ENCODE measurements at regions not wholly inside any gene's neighbourhood (a gene's known extent, or its start where the extent isn't known, plus 50 kb on each side); places are given as distances from the start of the nearest gene placed in this dataset.

GRCh38 chr10:124238367-124238766 lies 145.0 kb upstream of the CHST15 start:
- intact Hi-C loops (cut with micrococcal nuclease; ENCODE audit: unreplicated experiment) = no loop called here
- H3K36me3 ChIP-seq (ENCODE audit: control insufficient read depth, insufficient read depth, low read length) = no peaks in the 10 kb centered on the region
- no TSS peak for BruUV-seq (replicated peaks)
- H3K27me3 ChIP-seq (replicated peaks; ENCODE audit: control insufficient read depth, insufficient read depth, low read length) = no peaks in the 10 kb centered on the region
- no peak overlapping the region for H3K4me3 ChIP-seq (ENCODE audit: low read depth, low read length)
- ChIA-PET CTCF (no interaction called here), POLR2A (no interaction called here)
- DNase-seq = peak in 1 of 2 experiments; percentile 18
- Mint-ChIP-seq H3K27ac (ENCODE audit: unreplicated experiment) (no peak overlapping the region), H3K36me3 (ENCODE audit: insufficient read depth, unreplicated experiment) (no peaks in the 10 kb centered on the region), H3K9me3 (ENCODE audit: unreplicated experiment) (no peaks in the 10 kb centered on the region), H3K4me1 (ENCODE audit: low read depth, unreplicated experiment) (no peaks in the 10 kb centered on the region), H3K27me3 (ENCODE audit: insufficient read depth, unreplicated experiment) (peaks cover 13% of the 10 kb centered on the region), H3K4me3 (ENCODE audit: unreplicated experiment) (no peak overlapping the region)
- H3K9me3 ChIP-seq = no peaks in the 10 kb centered on the region
- no peak for TF ChIP-seq CTCF (IDR thresholded peaks at IDR 0.05; ENCODE audit: insufficient read depth in 1 of 2, low read depth in 1 of 2, low read length in 1 of 2, severe bottlenecking in 1 of 2, unreplicated experiment in 1 of 2)
- no peaks in the 10 kb centered on the region for H3K4me1 ChIP-seq

- Histone ChIP-seq H3K9me3 (no peaks in the 10 kb centered on the region), H3K36me3 (ENCODE audit: control insufficient read depth, insufficient read depth, low read length) (no peaks in the 10 kb centered on the region), H3K4me3 (ENCODE audit: low read depth, low read length) (no peak overlapping the region), H3K4me1 (no peaks in the 10 kb centered on the region), H3K27me3 (replicated peaks; ENCODE audit: control insufficient read depth, insufficient read depth, low read length) (no peaks in the 10 kb centered on the region)
- no TSS peak for BruUV-seq (replicated peaks)
- intact Hi-C loops (cut with micrococcal nuclease; ENCODE audit: unreplicated experiment) = no loop called here
- H3K27ac Mint-ChIP-seq (ENCODE audit: unreplicated experiment) = no peak overlapping the region
- H3K4me3 Mint-ChIP-seq (ENCODE audit: unreplicated experiment) = no peak overlapping the region
- no peaks in the 10 kb centered on the region for H3K36me3 Mint-ChIP-seq (ENCODE audit: insufficient read depth, unreplicated experiment)
- H3K4me1 Mint-ChIP-seq (ENCODE audit: low read depth, unreplicated experiment) = no peaks in the 10 kb centered on the region
- DNase-seq = no peak
- ChIA-PET POLR2A (no interaction called here), CTCF (interaction anchor here (0.6 kb wide), 1 partner anchor 9 kb away, joined by 4 read pairs; no protein-coding TSS in a partner anchor)
- H3K9me3 Mint-ChIP-seq (ENCODE audit: unreplicated experiment) = no peaks in the 10 kb centered on the region
- peaks cover 17% of the 10 kb centered on the region for H3K27me3 Mint-ChIP-seq (ENCODE audit: insufficient read depth, unreplicated experiment)
- no peak for TF ChIP-seq CTCF (IDR thresholded peaks at IDR 0.05; ENCODE audit: insufficient read depth in 1 of 2, low read depth in 1 of 2, low read length in 1 of 2, severe bottlenecking in 1 of 2, unreplicated experiment in 1 of 2)
Measured at GRCh38 chr10:124237282-124237961, 144.0 kb upstream of the CHST15 start.

GRCh38 chr10:124236816-124237215 lies 143.4 kb upstream of the CHST15 start:
- no peaks in the 10 kb centered on the region for H3K4me1 Mint-ChIP-seq (ENCODE audit: low read depth, unreplicated experiment)
- ChIA-PET POLR2A (no interaction called here), CTCF (no interaction called here)
- no peaks in the 10 kb centered on the region for H3K4me1 ChIP-seq
- intact Hi-C loops (cut with micrococcal nuclease; ENCODE audit: unreplicated experiment) = no loop called here
- H3K27ac Mint-ChIP-seq (ENCODE audit: unreplicated experiment) = no peak overlapping the region
- H3K36me3 Mint-ChIP-seq (ENCODE audit: insufficient read depth, unreplicated experiment) = peaks cover under 1% of the 10 kb centered on the region
- no peaks in the 10 kb centered on the region for H3K9me3 ChIP-seq
- BruUV-seq (replicated peaks) = no TSS peak
- no peaks in the 10 kb centered on the region for H3K36me3 ChIP-seq (ENCODE audit: control insufficient read depth, insufficient read depth, low read length)
- H3K27me3 ChIP-seq (replicated peaks; ENCODE audit: control insufficient read depth, insufficient read depth, low read length) = no peaks in the 10 kb centered on the region
- H3K4me3 ChIP-seq (ENCODE audit: low read depth, low read length) = no peak overlapping the region
- TF ChIP-seq CTCF (IDR thresholded peaks at IDR 0.05; ENCODE audit: insufficient read depth in 1 of 2, low read depth in 1 of 2, low read length in 1 of 2, severe bottlenecking in 1 of 2, unreplicated experiment in 1 of 2) = no peak
- no peaks in the 10 kb centered on the region for H3K9me3 Mint-ChIP-seq (ENCODE audit: unreplicated experiment)
- no peak overlapping the region for H3K4me3 Mint-ChIP-seq (ENCODE audit: unreplicated experiment)
- peak in 1 of 2 experiments; percentile 4 for DNase-seq
- H3K27me3 Mint-ChIP-seq (ENCODE audit: insufficient read depth, unreplicated experiment) = peaks cover 17% of the 10 kb centered on the region
